ENCODE measurements at regions not wholly inside any gene's neighbourhood (a gene's known extent, or its start where the extent isn't known, plus 50 kb on each side); places are given as distances from the start of the nearest gene placed in this dataset.
"Not testable (repeated sequence)": the region's sequence is repeated elsewhere in the genome, so short reads cannot be mapped to it uniquely, and the experiment has no call there.

DNA sequence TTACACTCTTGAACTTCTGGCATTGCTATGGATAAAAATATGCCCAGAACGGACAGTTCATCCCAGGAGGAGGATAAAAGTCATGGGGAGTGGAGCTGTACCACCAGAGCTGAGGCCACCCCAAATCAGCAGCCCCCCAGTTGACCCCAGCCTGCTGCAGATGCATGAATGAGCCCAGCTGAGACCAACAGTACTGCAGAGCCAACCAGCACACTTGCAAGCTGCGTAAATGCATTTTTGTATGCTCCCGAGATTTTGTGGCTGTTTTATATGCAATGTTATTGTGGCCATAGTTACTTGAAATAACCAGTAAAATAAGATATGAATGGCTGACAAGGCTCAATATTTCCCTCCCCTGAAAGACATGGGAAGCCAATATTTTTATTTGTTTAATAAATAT lies 264.6 kb downstream of the DUSP10 start:
- DNase-seq, result no peak

DNA sequence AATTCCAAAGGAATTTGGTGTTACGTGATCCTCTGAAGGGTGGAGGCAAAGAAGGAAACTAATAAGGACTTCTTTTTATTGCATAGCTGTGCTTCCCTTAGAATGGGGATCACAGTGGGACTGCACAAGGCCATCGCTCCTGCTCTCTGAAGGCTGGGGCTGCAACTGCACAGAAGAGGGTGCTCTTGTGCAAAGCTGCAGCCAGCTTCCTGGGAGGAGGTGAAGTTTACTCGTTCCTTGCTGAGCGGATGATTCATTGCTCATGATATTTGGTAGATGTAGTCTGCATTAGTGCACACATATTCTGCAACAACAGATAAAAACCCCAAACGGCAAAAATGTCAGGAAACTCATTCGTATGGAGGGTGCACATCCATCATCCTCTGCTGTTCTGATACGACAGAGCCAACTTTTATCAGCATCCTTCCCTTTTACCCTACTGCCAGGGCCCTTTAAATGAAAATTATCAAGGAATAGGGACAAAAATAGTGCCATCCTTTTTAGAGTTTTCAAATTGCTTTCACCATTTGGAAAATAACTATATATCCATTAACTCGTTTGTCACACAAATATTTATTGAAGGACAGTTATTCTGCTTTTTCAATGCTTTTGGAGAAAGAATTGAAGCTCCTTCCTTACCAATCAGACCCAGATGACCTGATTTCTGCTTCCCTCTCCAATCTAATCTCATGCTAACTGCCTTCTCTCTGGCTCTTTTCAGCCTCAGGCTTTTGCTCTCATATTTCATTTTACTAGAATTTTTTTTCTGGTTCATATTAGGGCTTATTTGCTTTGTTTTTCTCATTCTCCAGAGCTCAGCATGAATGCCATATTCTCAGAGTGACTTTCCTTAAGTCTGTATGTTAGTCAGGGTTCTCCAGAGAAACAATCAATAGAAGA lies 263.6 kb downstream of the DUSP10 start:
- peak; percentile 36 for DNase-seq

DNA sequence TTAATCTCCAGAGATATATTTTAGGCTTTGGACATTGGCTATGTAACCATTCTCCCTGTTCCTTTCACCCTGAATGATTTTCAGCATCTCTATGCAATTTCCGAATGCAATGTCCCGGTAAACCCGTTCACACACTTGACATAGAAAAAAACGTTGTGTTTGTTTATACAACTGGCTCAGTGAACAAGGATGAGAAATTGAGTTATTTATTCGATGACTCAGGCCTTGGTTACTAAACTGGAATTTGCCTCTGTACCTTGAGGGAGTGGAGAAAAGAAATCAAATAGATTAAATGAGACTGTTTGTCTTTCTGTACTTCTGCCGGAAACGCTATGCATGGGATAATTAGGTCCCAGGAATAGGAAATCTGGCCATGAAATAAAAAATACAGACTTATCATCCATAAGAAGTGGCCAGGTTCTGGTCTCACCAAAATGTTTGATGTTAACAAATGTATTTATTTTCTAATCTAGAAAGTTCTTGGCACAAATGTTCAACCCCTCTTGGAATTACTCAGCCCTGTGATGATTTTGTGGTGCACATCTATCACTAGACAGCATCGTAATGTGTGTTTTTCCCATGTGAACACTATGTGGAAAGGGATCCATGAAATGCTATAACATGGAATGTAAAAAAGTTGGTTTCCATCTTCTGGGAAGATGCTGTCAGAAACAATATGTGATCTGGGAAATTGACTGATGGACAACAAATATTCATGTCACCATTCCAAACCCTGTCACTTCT lies 253.9 kb downstream of the DUSP10 start:
- no peak for DNase-seq

DNA sequence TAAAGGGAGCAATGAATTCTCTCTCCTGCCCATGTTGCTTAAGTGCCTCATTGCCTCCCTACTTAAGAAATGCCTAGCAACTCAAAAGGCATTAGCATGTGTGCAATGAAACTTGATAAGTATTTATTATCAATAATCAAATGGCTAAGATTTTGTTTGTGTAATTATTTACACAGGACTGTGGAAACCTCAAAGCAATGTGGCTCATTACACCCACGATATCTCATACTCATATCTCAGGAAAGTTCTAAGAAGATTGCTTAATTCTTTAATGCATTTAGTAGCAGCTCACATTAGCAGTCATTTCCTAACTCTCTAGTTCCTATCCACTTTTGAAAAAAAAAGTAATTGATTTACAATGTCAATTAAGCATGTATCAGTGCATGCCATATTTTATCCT lies 253.3 kb downstream of the DUSP10 start:
- DNase-seq, result no peak

DNA sequence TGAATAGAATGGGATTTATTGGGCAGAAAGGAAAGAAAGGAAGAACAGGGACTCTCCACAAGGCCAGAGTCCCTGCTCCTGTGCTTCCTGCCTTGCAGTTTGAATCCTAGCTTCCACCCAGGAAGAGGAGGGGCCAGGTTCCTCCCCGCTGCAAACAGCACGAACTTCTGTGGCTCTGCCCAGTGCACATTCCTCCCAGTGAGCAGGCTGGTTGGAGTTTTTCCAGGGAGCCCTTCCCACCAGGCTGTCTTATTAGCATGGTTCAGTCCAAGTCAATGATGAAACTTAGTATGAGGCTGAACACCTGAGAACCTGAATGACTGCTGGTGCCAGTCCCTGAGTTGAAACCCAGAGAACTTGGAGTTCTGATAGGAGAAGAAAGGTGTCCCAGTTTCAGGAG lies 247.2 kb downstream of the DUSP10 start:
- no peak for DNase-seq

DNA sequence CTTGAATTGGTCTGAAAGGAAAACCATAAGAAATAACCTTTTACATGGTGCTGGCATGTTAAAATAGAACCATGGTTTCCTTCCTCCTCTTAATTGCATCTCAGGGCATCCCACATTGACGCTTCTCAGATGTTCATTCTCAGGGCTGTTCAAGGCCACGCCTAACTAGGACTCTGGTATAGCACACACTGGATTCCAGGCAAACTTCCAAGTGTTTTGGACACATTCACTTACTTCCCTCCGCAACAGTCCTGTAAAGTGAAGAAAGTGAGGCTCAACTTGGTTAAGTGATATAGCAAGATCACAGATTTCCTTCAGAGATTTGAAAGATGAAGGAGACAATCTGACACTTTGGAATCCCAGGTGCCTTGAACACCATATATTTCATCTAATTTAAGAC lies 244.8 kb downstream of the DUSP10 start:
- no peak for DNase-seq

DNA sequence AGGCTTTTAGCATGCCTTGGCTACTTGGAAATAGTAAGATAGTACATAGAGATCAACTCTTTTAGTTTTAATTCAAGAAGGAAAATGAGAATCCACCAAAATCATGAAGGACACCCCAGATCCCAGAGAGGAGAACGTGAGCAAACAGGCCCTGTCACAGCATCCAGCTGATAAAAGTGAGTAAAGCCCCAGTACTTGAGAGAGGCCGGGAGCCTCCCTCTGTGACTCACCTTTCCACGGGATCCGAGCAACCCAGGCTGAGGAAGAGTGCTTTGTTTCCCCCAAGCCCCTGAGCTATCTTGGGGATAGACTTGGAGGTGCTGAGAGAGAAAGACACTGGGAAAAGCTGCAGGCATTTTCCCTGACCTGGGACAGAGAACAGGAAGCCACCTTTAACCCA lies 238.6 kb downstream of the DUSP10 start:
- no peak for DNase-seq

DNA sequence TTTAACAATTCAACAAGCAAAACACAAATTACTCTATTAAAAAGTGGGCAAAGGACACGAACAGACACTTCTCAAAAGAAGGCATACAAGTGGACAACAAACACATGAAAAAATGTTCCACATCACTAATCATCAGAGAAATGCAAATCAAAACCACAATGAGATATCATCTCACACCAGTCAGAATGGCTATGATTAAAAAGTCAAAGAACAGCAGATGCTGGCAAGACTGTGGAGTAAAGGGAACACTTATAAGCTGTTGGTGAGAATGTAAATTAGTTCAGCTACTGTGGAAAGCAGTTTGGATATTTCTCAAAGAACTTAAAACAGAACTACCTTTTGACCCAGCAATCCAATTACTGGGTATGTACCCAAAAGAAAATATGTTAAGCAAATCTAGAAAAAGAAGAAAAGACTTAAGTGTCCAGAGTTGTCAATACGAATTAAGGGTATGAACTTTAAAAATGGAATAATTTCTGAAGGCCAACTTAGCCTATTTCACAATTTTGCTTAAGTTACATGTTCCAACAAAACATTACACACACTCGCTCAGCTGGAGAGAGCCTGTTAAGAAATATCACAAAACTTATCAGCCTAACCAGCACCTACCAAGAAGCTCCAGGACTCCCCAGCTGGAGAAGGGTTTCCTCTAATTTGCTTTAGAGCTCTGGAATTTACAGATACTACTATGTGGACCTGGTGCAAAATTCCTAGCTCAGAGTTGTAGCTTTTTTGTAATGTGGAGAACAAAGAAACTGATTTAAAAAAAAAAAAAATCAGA lies 232.1 kb downstream of the DUSP10 start:
- DNase-seq, result no peak

DNA sequence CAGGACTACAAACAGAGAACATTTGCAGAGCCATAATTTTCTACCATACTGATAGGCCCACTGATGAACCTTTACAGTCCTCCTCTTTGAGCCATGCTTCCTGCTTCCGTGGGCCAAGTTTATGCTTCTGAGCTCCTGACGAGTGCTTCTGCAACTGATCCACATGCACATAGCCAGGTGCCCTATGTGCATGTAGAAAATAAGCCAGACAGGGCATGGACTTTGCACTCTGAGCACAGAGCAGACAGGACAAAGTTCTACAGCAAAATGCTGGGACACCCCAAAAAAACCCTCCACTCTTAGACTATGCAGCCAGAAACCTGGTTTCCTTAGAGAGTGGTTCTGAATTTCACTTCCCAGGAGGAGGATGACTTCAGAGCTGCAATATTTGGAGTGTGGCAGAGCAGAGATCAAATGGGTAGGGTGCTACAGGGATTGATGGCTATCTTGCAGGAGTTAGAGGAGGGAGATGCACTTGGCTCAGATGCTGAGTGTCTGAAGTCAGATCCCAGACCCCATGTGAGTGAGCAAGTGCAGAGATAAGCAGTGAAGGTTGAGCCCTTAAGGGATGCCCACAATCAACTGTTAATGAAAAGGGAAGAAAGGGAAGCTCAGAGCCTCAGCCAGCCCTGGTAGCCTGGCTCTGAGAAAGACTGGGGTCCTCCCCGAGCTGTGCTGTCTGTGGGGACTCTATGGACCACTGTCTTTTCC lies 230.9 kb downstream of the DUSP10 start:
- no peak for DNase-seq

DNA sequence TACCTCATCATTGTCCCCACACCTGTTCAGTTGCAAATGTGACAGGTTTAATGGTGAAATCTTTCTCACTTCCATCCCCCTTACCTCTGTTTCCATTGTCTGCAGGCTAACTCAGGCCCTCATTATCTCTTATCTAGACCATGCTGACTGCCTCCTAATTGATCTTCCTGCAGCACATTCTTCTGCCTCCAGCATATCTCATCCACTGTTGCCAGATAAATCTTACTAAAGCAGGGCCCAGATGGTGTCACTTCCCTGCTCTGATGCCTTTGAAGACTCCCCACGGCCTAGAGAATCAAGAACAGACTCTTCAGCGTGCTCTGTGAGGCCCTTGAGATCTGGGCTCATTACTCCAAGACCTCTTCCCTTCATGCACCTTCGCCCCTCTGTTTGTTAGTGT lies 230.1 kb downstream of the DUSP10 start:
- DNase-seq, result no peak

DNA sequence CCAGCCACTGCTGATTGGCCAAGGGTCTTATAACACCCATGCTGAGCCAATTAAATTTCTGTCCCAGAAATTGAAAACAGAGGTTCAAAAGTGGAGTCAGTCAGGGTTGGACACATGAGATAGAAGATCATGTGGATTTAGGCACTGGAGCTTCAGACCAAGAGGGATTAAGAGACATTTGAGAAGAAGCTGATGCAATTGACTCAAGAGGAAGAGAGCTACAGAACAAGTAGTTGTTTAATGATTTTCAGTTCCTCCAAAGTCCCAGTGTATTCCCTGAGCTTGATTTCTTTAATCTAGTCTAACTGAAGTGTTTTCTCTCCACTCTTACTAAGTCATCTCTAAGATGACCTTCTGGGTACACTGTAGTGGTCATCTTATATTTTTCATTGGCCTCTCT lies 227.1 kb downstream of the DUSP10 start:
- DNase-seq, result no peak

DNA sequence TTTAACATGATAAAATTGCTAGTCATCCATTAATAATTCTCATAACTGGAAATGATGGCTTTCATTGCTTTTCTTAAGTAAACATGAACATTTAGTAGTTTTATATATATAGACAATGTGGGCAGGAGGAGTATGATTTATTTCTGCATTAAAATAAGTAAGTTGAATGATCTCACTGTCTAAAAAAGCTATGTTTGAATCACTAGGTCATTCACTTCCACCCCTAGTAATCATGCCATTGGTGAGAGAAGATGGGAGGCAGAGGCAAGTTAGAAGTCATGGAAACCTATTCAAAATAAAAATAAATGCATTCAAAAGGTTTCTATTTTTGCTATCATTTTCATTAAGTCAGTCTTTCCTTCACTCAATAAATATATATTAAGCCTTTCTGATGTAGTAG lies 226.4 kb downstream of the DUSP10 start:
- DNase-seq, result no peak

DNA sequence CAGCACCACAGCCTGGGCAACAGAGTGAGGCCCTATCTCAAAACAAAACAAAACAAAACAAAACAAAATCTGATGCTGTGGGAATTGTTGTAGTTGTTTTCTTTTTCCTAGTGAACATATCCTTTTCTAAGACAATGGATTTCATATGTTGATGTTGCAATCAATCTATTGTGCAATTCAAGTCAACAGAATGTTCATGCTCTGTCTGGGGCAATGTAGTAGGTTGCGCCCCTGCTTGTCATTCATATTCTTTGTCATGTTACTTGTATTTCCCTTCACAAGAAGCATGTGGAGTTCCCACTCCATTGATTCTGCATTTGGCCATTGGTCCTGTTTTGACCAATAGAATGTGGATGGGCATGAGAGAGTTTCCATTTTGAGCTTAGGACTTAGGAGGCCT lies 223.9 kb downstream of the DUSP10 start:
- no peak for DNase-seq

DNA sequence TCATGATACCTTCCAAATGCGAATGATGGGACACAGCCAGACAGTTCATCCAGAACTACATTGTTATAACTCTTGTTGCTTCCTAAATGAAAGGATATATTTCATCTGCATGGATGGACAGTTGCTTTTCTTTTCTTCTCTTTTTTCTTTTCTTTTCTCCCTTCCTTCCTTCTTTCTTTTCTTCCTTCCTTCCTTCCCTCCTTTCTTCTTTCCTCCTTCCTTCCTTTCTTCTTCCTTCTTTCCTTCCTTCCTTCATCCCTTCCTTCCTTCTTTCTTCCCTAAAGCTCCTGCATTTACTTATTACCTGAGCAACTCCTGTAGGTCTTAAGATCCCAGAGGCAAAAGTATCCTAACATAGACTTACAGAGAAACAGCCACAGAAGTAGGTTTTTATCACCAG lies 221.6 kb downstream of the DUSP10 start:
- no peak for DNase-seq

DNA sequence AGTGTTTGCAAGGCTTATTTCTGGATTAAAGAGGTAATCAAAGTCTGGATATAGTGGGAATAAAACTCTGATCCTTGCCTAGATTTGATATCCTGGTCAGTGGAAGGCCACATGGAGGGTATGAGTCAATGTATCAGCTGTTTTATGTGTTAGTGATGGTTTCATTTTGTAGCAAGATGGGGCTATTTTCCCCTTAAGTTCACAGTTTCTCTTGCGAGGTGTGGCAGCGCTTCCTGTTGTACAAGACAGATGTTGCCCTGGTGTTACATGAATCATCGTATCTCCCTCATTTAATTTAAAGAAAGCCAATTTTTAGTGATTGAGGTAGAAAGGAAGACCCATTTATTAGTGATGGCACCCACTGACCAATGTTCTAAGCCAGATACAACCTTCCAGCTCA lies 220.2 kb downstream of the DUSP10 start:
- no peak for DNase-seq

DNA sequence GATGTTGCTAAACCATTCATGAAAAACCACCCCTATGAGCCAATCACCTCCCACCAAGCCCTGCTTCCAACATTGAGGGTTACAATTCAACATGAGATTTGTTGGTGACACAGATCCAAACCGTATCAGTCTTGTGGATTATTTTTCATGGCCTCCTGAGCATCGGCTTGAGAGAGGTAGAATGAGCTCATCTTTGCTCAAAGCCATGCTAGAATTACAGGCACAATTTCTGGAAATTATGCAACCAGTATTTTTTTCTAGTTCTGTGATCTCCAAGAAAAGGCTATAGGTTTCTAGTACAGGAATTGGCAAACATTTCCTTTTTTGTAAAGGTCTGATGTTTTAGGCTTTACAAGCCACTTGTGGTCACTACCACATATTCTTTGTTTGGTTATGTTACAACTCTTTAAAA lies 219.4 kb downstream of the DUSP10 start:
- no peak for DNase-seq

DNA sequence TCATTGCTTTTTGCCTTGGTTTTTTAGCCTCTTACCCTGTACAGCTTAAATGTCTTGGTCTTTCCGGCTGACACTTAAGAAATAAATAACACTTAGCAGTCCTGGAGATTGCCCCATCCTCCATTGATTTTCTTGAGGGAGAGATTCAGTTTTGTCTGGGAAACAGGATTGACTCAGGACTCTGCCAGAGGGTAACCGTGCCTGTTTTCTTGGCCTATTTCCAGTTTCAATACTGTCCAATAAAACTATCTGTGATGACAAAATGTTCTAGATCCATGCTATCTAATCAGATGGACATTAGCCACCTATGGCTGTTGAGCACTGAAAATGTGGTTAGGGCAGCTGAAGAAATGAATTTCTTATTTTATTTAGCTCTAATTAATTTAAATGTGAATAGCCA lies 216.1 kb downstream of the DUSP10 start:
- no peak for DNase-seq

DNA sequence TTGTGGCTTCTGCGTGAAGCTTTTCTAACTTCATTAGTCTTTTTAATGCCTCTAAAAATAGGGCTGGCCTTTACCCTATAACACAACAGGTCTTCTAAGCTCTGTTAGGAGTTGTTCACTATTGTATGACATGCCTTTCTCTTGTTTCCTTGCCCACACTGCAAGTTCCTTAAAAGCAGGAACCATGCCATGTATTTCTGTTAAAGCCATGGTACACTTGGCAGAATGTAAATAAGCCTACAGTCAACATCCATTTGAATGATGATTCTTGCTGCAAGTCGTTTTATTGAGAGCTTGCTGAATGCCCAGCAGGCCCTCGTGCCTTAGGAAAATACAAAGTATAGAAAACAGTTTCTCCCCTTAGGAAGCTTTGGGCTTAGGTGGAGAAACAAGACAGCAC lies 214.6 kb downstream of the DUSP10 start:
- no peak for DNase-seq

DNA sequence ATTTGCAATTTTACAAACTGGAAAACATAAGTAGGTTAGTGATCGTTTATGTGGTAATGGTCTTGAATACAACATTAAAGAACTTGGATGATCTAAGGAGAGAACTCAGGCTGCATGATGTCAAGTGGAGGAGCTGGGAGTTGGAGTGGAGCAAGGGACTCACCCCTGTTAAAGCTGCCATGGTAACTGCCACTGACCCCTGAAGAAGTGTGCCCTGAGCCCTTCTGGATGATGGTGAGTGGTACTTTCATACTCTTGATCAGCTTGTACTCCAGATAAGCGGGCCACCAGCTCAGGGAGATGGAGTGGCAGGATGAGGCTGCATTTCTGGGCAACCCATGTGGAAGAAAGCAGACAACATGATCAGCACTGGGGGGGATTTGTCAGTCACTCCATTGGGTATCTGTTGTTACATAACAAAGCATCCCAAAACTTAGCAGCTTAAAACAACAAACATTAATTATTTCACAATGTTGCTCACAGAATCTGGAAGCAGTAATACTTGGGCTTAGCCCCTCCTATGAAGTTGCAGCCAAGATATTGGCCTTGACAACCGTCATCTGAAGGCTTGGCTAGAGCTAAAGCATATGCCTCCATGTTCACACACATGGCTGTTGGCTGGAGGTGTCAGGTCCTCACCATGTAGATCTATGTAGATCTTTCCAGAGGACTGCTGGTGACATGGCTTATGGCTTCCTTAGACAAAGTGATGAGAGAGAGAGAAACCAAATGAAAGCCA lies 213.8 kb downstream of the DUSP10 start:
- no peak for DNase-seq

DNA sequence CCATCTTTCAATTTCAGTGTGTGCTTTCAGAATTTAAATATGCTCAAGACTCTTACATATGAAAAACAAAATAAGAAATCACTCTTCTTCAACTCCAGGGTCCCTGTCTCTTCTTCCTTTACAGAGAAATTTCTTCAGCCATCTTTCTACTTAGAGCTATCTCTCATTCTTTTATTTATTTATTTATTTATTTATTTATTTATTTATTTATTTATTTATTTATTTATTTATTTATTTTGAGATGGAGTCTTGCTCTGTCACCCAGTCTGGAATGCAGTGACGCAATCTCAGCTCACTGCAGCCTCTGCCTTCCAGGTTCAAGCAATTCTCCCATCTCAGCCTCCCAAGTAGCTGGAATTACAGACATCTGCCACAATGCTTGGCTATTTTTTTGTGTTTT lies 211.7 kb downstream of the DUSP10 start:
- not testable (repeated sequence) for DNase-seq

DNA sequence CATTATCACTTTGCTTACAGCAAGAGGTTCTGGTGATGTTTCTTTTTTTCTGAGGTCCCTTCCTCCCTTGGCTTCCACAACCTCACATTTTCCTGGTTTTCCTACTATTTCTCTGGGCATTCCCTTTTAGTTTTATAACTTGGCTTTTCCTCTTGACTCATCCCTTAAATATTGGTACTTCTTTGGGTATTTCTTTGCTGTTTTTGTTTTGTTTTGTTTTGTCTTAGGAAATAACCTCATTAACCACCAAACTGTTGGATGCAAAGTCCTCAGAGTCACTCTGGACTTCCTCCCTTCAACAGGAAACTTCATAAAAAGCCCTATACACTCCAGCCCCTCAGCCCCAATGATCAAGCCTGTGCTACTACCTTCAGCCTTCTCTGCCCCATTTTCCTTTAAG lies 211.1 kb downstream of the DUSP10 start:
- DNase-seq, result no peak

DNA sequence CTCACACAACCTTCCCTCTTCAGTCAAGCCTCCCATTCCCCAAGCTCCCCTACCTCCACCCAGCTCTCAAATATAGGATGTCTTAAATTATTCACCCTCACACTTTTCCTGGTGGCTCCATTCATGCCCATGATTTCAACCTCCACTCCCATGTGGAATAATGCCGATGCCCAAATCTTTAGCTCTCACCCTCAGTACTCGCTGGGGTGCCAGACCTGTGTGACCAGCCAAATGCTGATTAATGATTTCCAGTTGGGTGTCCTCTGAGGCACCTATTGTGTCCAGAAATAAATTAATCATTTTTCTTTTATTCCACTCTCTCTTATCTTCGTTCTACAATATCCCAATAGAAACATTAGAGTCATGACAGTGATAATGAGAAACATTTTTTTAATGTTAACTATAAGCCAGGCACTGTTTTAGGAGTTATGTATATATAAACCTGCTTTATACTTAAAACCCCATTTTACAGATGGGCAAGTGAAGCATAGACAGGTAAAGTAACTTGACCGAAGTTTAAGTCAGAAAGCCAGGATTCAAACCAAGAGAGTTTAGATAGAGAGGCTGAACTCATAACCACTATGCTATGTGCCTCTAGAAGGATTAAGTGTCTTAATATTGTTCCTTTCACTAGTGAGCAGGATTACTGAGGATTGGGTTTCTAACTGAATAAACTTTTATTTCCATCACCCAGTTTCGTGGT lies 209.7 kb downstream of the DUSP10 start:
- no peak for DNase-seq

Data from stimulated activated naive CD4-positive, alpha-beta T cell treated with Interleukin-2 at 50 U/mL for 16 hours (primary cell).